ENCODE measurements at regions not wholly inside any gene's neighbourhood (a gene's known extent, or its start where the extent isn't known, plus 50 kb on each side); places are given as distances from the start of the nearest gene placed in this dataset.

DNA sequence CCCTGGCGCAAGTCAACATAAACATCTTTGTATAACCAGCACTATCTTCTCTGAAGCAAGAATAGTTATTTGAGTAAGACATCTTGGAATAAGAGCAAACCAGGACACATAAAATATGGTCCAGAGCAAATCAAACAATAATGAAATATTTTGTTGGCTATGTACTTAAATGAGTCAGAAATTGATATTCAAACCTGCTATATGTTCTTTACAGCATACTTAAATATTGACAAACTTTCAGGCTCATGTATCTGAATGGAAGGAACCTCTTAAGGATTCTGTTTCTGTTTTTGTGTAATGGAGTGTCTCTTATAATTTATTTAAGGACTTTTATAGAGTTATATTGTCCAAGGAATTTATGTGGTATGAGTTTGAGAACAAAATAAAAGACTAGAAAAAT is 747.3 kb downstream of the EFNA5 start:
- Histone ChIP-seq H3K9ac (ENCODE audit: low read depth, low read length) (no peak overlapping the region), H2BK20ac (ENCODE audit: low read depth, low read length) (no peak overlapping the region), H3K36me3 (ENCODE audit: control insufficient read depth, insufficient read depth, low read length) (no peaks in the 10 kb centered on the region), H4K91ac (ENCODE audit: insufficient read depth, low read depth, low read length) (no peak overlapping the region), H3K27ac (ENCODE audit: insufficient read depth, low read length) (no peak overlapping the region), H2BK5ac (ENCODE audit: low read depth, low read length, poor library complexity, severe bottlenecking) (no peak overlapping the region), H3K56ac (ENCODE audit: extremely low read depth, insufficient read depth, low read length) (no peak overlapping the region), H3K79me1 (ENCODE audit: low read depth in 1 of 2, low read length in 2 of 2) (no peaks in the 10 kb centered on the region), H3K4me2 (ENCODE audit: low read depth, low read length) (no peak overlapping the region), H4K5ac (ENCODE audit: low read depth, low read length) (no peak overlapping the region), H3K9me3 (ENCODE audit: control insufficient read depth, insufficient read depth, low read length) (no peaks in the 10 kb centered on the region), H4K8ac (ENCODE audit: low read depth in 2 of 2, low read length in 2 of 2) (no peak overlapping the region), H3K9me1 (ENCODE audit: insufficient read depth, low read length) (no peaks in the 10 kb centered on the region), H2AFZ (replicated peaks; ENCODE audit: low read length, poor library complexity) (no peak overlapping the region), H3K18ac (ENCODE audit: low read depth, low read length) (no peak overlapping the region), H2BK120ac (ENCODE audit: low read depth, low read length) (no peak overlapping the region), H3K14ac (replicated peaks; ENCODE audit: low read depth, low read length) (no peak overlapping the region), H3K4ac (ENCODE audit: low read depth, low read length) (no peak overlapping the region), H3K4me1 (ENCODE audit: control insufficient read depth, insufficient read depth, low read length) (no peaks in the 10 kb centered on the region), H2AK9ac (replicated peaks; ENCODE audit: low read depth, low read length, poor library complexity) (no peak overlapping the region), H4K20me1 (ENCODE audit: insufficient read depth, low read length) (no peaks in the 10 kb centered on the region), H3K4me3 (ENCODE audit: insufficient read depth, low read depth, low read length) (no peak overlapping the region), H3K23ac (ENCODE audit: low read depth, low read length) (no peak overlapping the region), H2BK15ac (ENCODE audit: low read depth, low read length) (no peak overlapping the region), H3K27me3 (ENCODE audit: control insufficient read depth, insufficient read depth, low read length) (no peaks in the 10 kb centered on the region), H2AK5ac (ENCODE audit: low read depth, low read length) (no peak overlapping the region)
- intact Hi-C loops (cut with micrococcal nuclease) (no loop called here), in situ Hi-C loops (cut with MboI; ENCODE audit: low sequenced_read_pairs) (no loop called here), dilution Hi-C loops (cut with HindIII; ENCODE audit: low sequenced_read_pairs, unreplicated experiment) (no loop called here)
- ChIA-PET POLR2A (ENCODE audit: unreplicated experiment) (no interaction called here), CTCF (no interaction called here)
- ATAC-seq (ENCODE audit: low read depth): no peak
- WGBS, 2 experiments (ENCODE audit: extremely low coverage in 2 of 2, insufficient read length in 1 of 2): no CpG with 5 or more reads among the region's 1 CpG
- no peak for DNase-seq
- TF ChIP-seq RAD21 (IDR thresholded peaks at IDR 0.05; ENCODE audit: low read length) (no peak), RFX5 (IDR thresholded peaks at IDR 0.05; ENCODE audit: low read depth, low read length) (no peak), CHD1 (IDR thresholded peaks at IDR 0.05; ENCODE audit: low read depth, low read length) (no peak)
- no TSS peak for BruUV-seq (replicated peaks)

Data from IMR-90 (cell line).